GM12878 (cell line): ENCODE measurements at regions not wholly inside any gene's neighbourhood (a gene's known extent, or its start where the extent isn't known, plus 50 kb on each side); places are given as distances from the start of the nearest gene placed in this dataset.

Experiments
- ATAC-seq: fragments of 200-7000 bp; cut with Tn5 transposase; 3 replicates; pipeline ENCODE4 v1.9.1; 2020; ENCODE audit warnings: mild to moderate bottlenecking, moderate library complexity
- BruUV-seq: library from RNA; stranded (reverse); fragments of 400-500 nt; replicated peaks from 2 replicates; lab custom pipeline; 2021; lab: Mats Ljungman, UMichigan
- CTCF ChIA-PET: fragments of 300-600 bp; sonication (Branson Sonifier 250); formaldehyde crosslinking; extraction: SDS; loops from one replicate; lab custom pipeline; 2021; ENCODE audit warnings: inconsistent platforms; lab: Yijun Ruan, JAX
- POLR2A ChIA-PET: fragments of 350-600 bp; formaldehyde crosslinking; extraction: SDS; loops from one replicate; lab custom pipeline; 2021; ENCODE audit warnings: inconsistent platforms; lab: Charles Lee
- RAD21 ChIA-PET: fragments of 300-600 bp; sonication (Branson Sonifier 250); formaldehyde crosslinking; loops from one replicate; lab custom pipeline; 2023; ENCODE audit warnings: antibody characterized with exemption; ENCODE audit not compliant: unreplicated experiment; lab: Charles Lee
- SMC1A ChIA-PET: fragments of 300-600 bp; sonication (Branson Sonifier 250); formaldehyde crosslinking; loops from one replicate; lab custom pipeline; 2023; ENCODE audit not compliant: unreplicated experiment, uncharacterized antibody; lab: Charles Lee
- DNase-seq: peaks from one replicate; pipeline ENCODE4 v3.0.0-alpha.2; 2011; ENCODE audit warnings: low read depth, low spot score
- FAIRE-seq: peaks from 3 replicates; lab custom pipeline; 2011; peaks lifted over from hg19 to GRCh38; lab: Jason Lieb, UNC
- H2AFZ ChIP-seq: 2 replicates; pipeline ENCODE4 v1.6.0; 2011; ENCODE audit warnings: low read depth, low read length, control low read depth; ENCODE audit not compliant: control insufficient read depth
- H3K27ac ChIP-seq: 2 replicates; pipeline ENCODE4 v1.5.1; 2011; ENCODE audit warnings: control low read depth; ENCODE audit not compliant: control insufficient read depth, insufficient read depth
- H3K27me3 ChIP-seq, 2 experiments: replicated peaks in 1 of 2; 2 replicates each; pipeline versions ENCODE4 v1.6.0 to v1.6.1; 2011; ENCODE audit warnings: low read length in 1 of 2; ENCODE audit not compliant: control insufficient read depth in 2 of 2, insufficient read depth in 2 of 2
- H3K36me3 ChIP-seq, 2 experiments: 2 replicates each; pipeline ENCODE4 v1.5.1; 2011; ENCODE audit warnings: low read length in 1 of 2; ENCODE audit not compliant: control insufficient read depth in 2 of 2, insufficient read depth in 2 of 2
- H3K4me1 ChIP-seq: 2 replicates; pipeline ENCODE4 v1.6.1; 2011; ENCODE audit warnings: mild to moderate bottlenecking, low read length, moderate library complexity, mixed read lengths; ENCODE audit not compliant: control insufficient read depth, insufficient read depth
- H3K4me2 ChIP-seq: 2 replicates; pipeline ENCODE4 v1.6.0; 2011; ENCODE audit warnings: control low read depth; ENCODE audit not compliant: control insufficient read depth, insufficient read depth
- H3K4me3 ChIP-seq: fragments of 200-600 bp; sonication (generic); 2 replicates; pipeline ENCODE4 v1.5.1; 2016
- H3K79me2 ChIP-seq: 2 replicates; pipeline ENCODE4 v1.6.0; 2011; ENCODE audit warnings: low read length; ENCODE audit not compliant: control insufficient read depth, insufficient read depth
- H3K9ac ChIP-seq: 2 replicates; pipeline ENCODE4 v1.8.0; 2011; ENCODE audit warnings: low read length, control low read depth, mixed read lengths; ENCODE audit not compliant: control insufficient read depth, insufficient read depth
- H3K9me3 ChIP-seq: replicated peaks from 3 replicates; pipeline ENCODE4 v1.5.1; 2011; ENCODE audit warnings: mild to moderate bottlenecking, low read length; ENCODE audit not compliant: control insufficient read depth, insufficient read depth
- H4K20me1 ChIP-seq: 2 replicates; pipeline ENCODE4 v1.6.0; 2011; ENCODE audit not compliant: control insufficient read depth, insufficient read depth
- CHD2 ChIP-seq: IDR thresholded peaks from 2 replicates; pipeline ENCODE4 v1.6.1; 2011; ENCODE audit warnings: low read depth, low read length, improper control_type of control experiment, borderline replicate concordance
- NFYB ChIP-seq: IDR thresholded peaks from 2 replicates; pipeline ENCODE4 v1.6.1; 2011; ENCODE audit warnings: low read depth, mild to moderate bottlenecking, low read length, improper control_type of control experiment, moderate library complexity; ENCODE audit not compliant: insufficient read depth
- POLR2A ChIP-seq: IDR thresholded peaks from 2 replicates; pipeline ENCODE4 v1.6.1; 2011; ENCODE audit warnings: low read depth, mild to moderate bottlenecking, low read length
- RFX5 ChIP-seq: IDR thresholded peaks from 2 replicates; pipeline ENCODE4 v1.6.1; 2011; ENCODE audit warnings: low read depth, low read length, improper control_type of control experiment
- ZNF217 ChIP-seq: fragments of 450-650 bp; IDR thresholded peaks from 2 replicates; pipeline ENCODE4 v1.6.1; 2017; ENCODE audit warnings: antibody characterized with exemption, mild to moderate bottlenecking
- ZNF384 ChIP-seq: IDR thresholded peaks from 2 replicates; pipeline ENCODE4 v1.6.1; 2012; ENCODE audit warnings: low read depth, mild to moderate bottlenecking, low read length, improper control_type of control experiment, borderline replicate concordance
- ZSCAN29 ChIP-seq: fragments of 450-650 bp; IDR thresholded peaks from 2 replicates; pipeline ENCODE4 v1.6.1; 2017; ENCODE audit warnings: mild to moderate bottlenecking, moderate library complexity
- WGBS: methylation state at CpG from one replicate; pipeline ENCODE4 v1.1.6; 2016; ENCODE audit warnings: low lambda C conversion rate; ENCODE audit not compliant: insufficient replicate concordance, insufficient coverage; ENCODE audit errors: missing lambda C conversion rate; 5-methylcytosine and 5-hydroxymethylcytosine counted together
- in situ Hi-C: fragments of 300-500 bp; cut with MboI; formaldehyde crosslinking; loops from 9 replicates; pipeline ENCODE4 v1.14.3; 2018; ENCODE audit warnings: mixed read lengths
- intact Hi-C: fragments of 100-400 bp; cut with micrococcal nuclease; formaldehyde crosslinking; loops from one replicate; pipeline ENCODE4 v1.14.2; 2022; ENCODE audit not compliant: unreplicated experiment
- TF ChIP-seq, protein P1 (sequence below): fragments of 450-650 bp; IDR thresholded peaks from 2 replicates; pipeline ENCODE4 v1.6.1; 2017; ENCODE audit warnings: mild to moderate bottlenecking
- TF ChIP-seq, protein P2 (sequence below): fragments of 450-650 bp; IDR thresholded peaks from 2 replicates; pipeline ENCODE4 v1.6.1; 2017; ENCODE audit warnings: mild to moderate bottlenecking, low read depth, inconsistent platforms; ENCODE audit not compliant: poor library complexity, severe bottlenecking
- TF ChIP-seq, protein P3 (sequence below): fragments of 450-650 bp; conservative IDR thresholded peaks from 2 replicates; pipeline ENCODE4 v1.6.1; 2017; ENCODE audit warnings: mild to moderate bottlenecking, moderate library complexity
- TF ChIP-seq, protein P4 (sequence below): IDR thresholded peaks from 2 replicates; pipeline ENCODE4 v1.6.1; 2012; ENCODE audit warnings: mild to moderate bottlenecking, low read depth, low read length
- TF ChIP-seq, protein P5 (sequence below): fragments of 450-650 bp; IDR thresholded peaks from 2 replicates; pipeline ENCODE4 v1.6.1; 2017; ENCODE audit warnings: borderline replicate concordance

GRCh38 chr11:106391771-106392420 lies 314.4 kb downstream of the AASDHPPT start:
- Histone ChIP-seq H4K20me1 (no peaks in the 10 kb centered on the region), H3K36me3 (no peaks in the 10 kb centered on the region), H3K4me1 (no peaks in the 10 kb centered on the region), H3K79me2 (no peaks in the 10 kb centered on the region), H3K4me2 (no peak overlapping the region), H2AFZ (no peak overlapping the region), H3K9me3 (no peaks in the 10 kb centered on the region), H3K27ac (no peak overlapping the region), H3K27me3 (no peaks in the 10 kb centered on the region), H3K4me3 (no peak overlapping the region), H3K9ac (no peak overlapping the region)
- ATAC-seq (no peak), FAIRE-seq (no peak), DNase-seq (no peak)
- SMC1A ChIA-PET: no interaction called here
- no TSS peak for BruUV-seq
- CTCF ChIA-PET: no interaction called here
- RAD21 ChIA-PET: no interaction called here
- intact Hi-C loops: no loop called here
- POLR2A ChIA-PET: no interaction called here
- in situ Hi-C loops: no loop called here
- WGBS: 26% methylated on average over 2 of the region's 2 CpGs
- TF ChIP-seq, protein P1, sequence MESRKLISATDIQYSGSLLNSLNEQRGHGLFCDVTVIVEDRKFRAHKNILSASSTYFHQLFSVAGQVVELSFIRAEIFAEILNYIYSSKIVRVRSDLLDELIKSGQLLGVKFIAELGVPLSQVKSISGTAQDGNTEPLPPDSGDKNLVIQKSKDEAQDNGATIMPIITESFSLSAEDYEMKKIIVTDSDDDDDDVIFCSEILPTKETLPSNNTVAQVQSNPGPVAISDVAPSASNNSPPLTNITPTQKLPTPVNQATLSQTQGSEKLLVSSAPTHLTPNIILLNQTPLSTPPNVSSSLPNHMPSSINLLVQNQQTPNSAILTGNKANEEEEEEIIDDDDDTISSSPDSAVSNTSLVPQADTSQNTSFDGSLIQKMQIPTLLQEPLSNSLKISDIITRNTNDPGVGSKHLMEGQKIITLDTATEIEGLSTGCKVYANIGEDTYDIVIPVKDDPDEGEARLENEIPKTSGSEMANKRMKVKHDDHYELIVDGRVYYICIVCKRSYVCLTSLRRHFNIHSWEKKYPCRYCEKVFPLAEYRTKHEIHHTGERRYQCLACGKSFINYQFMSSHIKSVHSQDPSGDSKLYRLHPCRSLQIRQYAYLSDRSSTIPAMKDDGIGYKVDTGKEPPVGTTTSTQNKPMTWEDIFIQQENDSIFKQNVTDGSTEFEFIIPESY: no peak
- TF ChIP-seq, protein P2, sequence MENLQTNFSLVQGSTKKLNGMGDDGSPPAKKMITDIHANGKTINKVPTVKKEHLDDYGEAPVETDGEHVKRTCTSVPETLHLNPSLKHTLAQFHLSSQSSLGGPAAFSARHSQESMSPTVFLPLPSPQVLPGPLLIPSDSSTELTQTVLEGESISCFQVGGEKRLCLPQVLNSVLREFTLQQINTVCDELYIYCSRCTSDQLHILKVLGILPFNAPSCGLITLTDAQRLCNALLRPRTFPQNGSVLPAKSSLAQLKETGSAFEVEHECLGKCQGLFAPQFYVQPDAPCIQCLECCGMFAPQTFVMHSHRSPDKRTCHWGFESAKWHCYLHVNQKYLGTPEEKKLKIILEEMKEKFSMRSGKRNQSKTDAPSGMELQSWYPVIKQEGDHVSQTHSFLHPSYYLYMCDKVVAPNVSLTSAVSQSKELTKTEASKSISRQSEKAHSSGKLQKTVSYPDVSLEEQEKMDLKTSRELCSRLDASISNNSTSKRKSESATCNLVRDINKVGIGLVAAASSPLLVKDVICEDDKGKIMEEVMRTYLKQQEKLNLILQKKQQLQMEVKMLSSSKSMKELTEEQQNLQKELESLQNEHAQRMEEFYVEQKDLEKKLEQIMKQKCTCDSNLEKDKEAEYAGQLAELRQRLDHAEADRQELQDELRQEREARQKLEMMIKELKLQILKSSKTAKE: no peak
- TF ChIP-seq CHD2 (no peak), ZSCAN29 (no peak), RFX5 (no peak), ZNF384 (no peak), ZNF217 (no peak), POLR2A (no peak), NFYB (no peak)
- TF ChIP-seq, protein P3, sequence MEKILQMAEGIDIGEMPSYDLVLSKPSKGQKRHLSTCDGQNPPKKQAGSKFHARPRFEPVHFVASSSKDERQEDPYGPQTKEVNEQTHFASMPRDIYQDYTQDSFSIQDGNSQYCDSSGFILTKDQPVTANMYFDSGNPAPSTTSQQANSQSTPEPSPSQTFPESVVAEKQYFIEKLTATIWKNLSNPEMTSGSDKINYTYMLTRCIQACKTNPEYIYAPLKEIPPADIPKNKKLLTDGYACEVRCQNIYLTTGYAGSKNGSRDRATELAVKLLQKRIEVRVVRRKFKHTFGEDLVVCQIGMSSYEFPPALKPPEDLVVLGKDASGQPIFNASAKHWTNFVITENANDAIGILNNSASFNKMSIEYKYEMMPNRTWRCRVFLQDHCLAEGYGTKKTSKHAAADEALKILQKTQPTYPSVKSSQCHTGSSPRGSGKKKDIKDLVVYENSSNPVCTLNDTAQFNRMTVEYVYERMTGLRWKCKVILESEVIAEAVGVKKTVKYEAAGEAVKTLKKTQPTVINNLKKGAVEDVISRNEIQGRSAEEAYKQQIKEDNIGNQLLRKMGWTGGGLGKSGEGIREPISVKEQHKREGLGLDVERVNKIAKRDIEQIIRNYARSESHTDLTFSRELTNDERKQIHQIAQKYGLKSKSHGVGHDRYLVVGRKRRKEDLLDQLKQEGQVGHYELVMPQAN: no peak
- TF ChIP-seq, protein P4, sequence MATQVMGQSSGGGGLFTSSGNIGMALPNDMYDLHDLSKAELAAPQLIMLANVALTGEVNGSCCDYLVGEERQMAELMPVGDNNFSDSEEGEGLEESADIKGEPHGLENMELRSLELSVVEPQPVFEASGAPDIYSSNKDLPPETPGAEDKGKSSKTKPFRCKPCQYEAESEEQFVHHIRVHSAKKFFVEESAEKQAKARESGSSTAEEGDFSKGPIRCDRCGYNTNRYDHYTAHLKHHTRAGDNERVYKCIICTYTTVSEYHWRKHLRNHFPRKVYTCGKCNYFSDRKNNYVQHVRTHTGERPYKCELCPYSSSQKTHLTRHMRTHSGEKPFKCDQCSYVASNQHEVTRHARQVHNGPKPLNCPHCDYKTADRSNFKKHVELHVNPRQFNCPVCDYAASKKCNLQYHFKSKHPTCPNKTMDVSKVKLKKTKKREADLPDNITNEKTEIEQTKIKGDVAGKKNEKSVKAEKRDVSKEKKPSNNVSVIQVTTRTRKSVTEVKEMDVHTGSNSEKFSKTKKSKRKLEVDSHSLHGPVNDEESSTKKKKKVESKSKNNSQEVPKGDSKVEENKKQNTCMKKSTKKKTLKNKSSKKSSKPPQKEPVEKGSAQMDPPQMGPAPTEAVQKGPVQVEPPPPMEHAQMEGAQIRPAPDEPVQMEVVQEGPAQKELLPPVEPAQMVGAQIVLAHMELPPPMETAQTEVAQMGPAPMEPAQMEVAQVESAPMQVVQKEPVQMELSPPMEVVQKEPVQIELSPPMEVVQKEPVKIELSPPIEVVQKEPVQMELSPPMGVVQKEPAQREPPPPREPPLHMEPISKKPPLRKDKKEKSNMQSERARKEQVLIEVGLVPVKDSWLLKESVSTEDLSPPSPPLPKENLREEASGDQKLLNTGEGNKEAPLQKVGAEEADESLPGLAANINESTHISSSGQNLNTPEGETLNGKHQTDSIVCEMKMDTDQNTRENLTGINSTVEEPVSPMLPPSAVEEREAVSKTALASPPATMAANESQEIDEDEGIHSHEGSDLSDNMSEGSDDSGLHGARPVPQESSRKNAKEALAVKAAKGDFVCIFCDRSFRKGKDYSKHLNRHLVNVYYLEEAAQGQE: no peak
- TF ChIP-seq, protein P5, sequence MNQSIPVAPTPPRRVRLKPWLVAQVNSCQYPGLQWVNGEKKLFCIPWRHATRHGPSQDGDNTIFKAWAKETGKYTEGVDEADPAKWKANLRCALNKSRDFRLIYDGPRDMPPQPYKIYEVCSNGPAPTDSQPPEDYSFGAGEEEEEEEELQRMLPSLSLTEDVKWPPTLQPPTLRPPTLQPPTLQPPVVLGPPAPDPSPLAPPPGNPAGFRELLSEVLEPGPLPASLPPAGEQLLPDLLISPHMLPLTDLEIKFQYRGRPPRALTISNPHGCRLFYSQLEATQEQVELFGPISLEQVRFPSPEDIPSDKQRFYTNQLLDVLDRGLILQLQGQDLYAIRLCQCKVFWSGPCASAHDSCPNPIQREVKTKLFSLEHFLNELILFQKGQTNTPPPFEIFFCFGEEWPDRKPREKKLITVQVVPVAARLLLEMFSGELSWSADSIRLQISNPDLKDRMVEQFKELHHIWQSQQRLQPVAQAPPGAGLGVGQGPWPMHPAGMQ: no peak
